ENCODE measurements at regions not wholly inside any gene's neighbourhood (a gene's known extent, or its start where the extent isn't known, plus 50 kb on each side); places are given as distances from the start of the nearest gene placed in this dataset.
"Not testable (repeated sequence)": the region's sequence is repeated elsewhere in the genome, so short reads cannot be mapped to it uniquely, and the experiment has no call there.

DNA sequence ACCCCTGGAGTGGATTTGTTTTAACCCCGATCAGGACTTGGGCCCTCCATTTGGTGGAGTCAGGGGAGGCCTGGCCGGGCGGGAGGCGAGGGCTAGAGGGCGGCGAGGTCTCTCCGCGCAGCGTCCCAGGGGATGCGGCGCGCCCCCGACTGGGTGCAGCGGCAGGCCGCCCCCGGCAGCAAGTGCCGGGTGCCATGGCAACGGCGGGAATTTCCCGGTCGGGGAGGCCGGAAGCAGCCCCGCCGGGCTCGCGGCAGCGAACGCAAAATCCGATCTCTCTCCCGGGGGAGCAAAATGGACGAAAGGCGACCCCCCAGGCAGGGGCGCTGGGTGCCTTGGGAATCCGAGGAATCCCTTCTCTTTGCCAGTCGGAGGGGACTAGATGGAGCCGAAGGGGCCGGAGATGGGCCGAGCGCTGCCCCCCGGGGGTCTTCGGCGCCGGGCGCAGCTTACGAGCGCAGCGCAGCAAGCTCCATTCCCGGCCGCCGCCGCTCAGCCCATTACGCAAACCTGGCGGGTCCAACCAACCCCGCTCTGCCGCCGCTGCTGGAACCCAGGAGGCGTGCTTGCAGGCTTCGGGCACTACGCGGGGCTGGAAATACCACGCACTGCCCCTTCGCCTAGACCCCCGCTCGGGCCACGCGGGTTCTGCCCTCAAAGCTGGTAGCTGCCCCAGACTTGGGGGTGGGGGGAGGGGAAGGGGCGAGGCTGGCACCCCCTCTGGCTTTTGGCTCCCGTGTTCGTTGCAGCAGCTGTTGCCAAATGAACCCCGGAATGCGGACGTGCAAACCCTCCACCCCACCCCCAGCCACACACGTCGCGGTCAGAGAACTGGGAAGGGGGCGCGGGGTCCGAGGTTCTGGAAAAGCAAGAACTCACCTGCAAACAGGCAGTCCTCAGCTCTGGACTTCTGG lies 73.7 kb upstream of the NBPF8 start:
- TF ChIP-seq, protein P1, sequence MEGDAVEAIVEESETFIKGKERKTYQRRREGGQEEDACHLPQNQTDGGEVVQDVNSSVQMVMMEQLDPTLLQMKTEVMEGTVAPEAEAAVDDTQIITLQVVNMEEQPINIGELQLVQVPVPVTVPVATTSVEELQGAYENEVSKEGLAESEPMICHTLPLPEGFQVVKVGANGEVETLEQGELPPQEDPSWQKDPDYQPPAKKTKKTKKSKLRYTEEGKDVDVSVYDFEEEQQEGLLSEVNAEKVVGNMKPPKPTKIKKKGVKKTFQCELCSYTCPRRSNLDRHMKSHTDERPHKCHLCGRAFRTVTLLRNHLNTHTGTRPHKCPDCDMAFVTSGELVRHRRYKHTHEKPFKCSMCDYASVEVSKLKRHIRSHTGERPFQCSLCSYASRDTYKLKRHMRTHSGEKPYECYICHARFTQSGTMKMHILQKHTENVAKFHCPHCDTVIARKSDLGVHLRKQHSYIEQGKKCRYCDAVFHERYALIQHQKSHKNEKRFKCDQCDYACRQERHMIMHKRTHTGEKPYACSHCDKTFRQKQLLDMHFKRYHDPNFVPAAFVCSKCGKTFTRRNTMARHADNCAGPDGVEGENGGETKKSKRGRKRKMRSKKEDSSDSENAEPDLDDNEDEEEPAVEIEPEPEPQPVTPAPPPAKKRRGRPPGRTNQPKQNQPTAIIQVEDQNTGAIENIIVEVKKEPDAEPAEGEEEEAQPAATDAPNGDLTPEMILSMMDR (conservative IDR thresholded peaks at IDR 0.05; ENCODE audit: low read length) = not testable (repeated sequence)
- TF ChIP-seq EZH2phosphoT487 (IDR thresholded peaks at IDR 0.05; ENCODE audit: borderline replicate concordance) = not testable (repeated sequence)

All from Loucy (cell line).